ENCODE measurements at regions not wholly inside any gene's neighbourhood (a gene's known extent, or its start where the extent isn't known, plus 50 kb on each side); places are given as distances from the start of the nearest gene placed in this dataset.

- Histone ChIP-seq H3K79me2 (ENCODE audit: insufficient read depth, low read length) (no peaks in the 10 kb centered on the region), H3K4me2 (ENCODE audit: low read depth, low read length) (no peak overlapping the region), H3K4me3 (replicated peaks in 1 of 3; ENCODE audit: insufficient read depth in 1 of 3, low read depth in 2 of 3, low read length in 3 of 3) (no peak overlapping the region), H2AFZ (ENCODE audit: low read length) (no peak overlapping the region), H3K27ac (ENCODE audit: extremely low read length, insufficient read depth, low read length) (no peak overlapping the region), H3K9me3 (ENCODE audit: low read length) (no peaks in the 10 kb centered on the region), H3K4me1 (ENCODE audit: insufficient read depth, low read length) (no peaks in the 10 kb centered on the region; the same call in 1 of the 2 replicates), H3K27me3 (ENCODE audit: control insufficient read depth in 1 of 2, insufficient read depth in 2 of 2, low read length in 2 of 2) (no peaks in the 10 kb centered on the region), H4K20me1 (ENCODE audit: insufficient read depth, low read length) (no peaks in the 10 kb centered on the region), H3K9ac (ENCODE audit: insufficient read depth, low read depth, low read length) (no peak overlapping the region), H3K36me3 (replicated peaks in 1 of 2; ENCODE audit: control insufficient read depth in 1 of 2, insufficient read depth in 2 of 2, low read length in 2 of 2) (no peaks in the 10 kb centered on the region)
- no peak for DNase-seq (ENCODE audit: low spot score)
- intact Hi-C loops (cut with micrococcal nuclease; ENCODE audit: unreplicated experiment) (no loop called here), in situ Hi-C loops (cut with HindIII; ENCODE audit: extremely low pct_ligation_motif_present, low pct_unique_long_range_greater_than_20kb) (no loop called here)
- CTCF ChIA-PET (ENCODE audit: low intra/inter-chr PET ratio, low total read pairs) = no interaction called here
- 87% methylated on average over 6 of the region's 6 CpGs for WGBS (ENCODE audit: low lambda C conversion rate)
- no TSS peak for BruUV-seq (replicated peaks)
- ATAC-seq = no peak
- FAIRE-seq = no peak
- POLR2A ChIA-PET = no interaction called here
- TF ChIP-seq PAF1 (CRISPR knock-in tag; IDR thresholded peaks at IDR 0.05) (no peak), CEBPZ (IDR thresholded peaks at IDR 0.05; ENCODE audit: low read length) (no peak), DRAP1 (CRISPR knock-in tag; IDR thresholded peaks at IDR 0.05) (no peak), PBX2 (CRISPR knock-in tag; IDR thresholded peaks at IDR 0.05) (no peak), NFIB (CRISPR knock-in tag; IDR thresholded peaks at IDR 0.05; ENCODE audit: borderline replicate concordance) (no peak), ZNF557 (CRISPR knock-in tag; IDR thresholded peaks at IDR 0.05) (no peak), NONO (IDR thresholded peaks at IDR 0.05) (no peak), NONO (CRISPR knock-in tag; conservative IDR thresholded peaks at IDR 0.05) (no peak), TERF1 (CRISPR knock-in tag; IDR thresholded peaks at IDR 0.05) (no peak), NR2C2 (CRISPR knock-in tag; IDR thresholded peaks at IDR 0.05; ENCODE audit: borderline replicate concordance) (no peak), ZNF34 (CRISPR knock-in tag; IDR thresholded peaks at IDR 0.05; ENCODE audit: borderline replicate concordance) (no peak), ZSCAN31 (CRISPR knock-in tag; IDR thresholded peaks at IDR 0.05; ENCODE audit: low read depth) (no peak), ZNF263 (CRISPR knock-in tag; IDR thresholded peaks at IDR 0.05) (no peak), ZBTB26 (CRISPR knock-in tag; IDR thresholded peaks at IDR 0.05; ENCODE audit: borderline replicate concordance) (no peak), CENPBD1 (CRISPR knock-in tag; IDR thresholded peaks at IDR 0.05; ENCODE audit: borderline replicate concordance, low read depth) (no peak), MEF2D (CRISPR knock-in tag; IDR thresholded peaks at IDR 0.05) (no peak), ZBTB1 (CRISPR knock-in tag; IDR thresholded peaks at IDR 0.05; ENCODE audit: borderline replicate concordance) (no peak)
Observed at GRCh38 chr4:56191534-56191933, 195.8 kb downstream of the AASDH start.

Measured in HepG2 (cell line).